HUES64 (cell line): ENCODE measurements at regions not wholly inside any gene's neighbourhood (a gene's known extent, or its start where the extent isn't known, plus 50 kb on each side); places are given as distances from the start of the nearest gene placed in this dataset.

Experiments used
- H3K27ac ChIP-seq: 2 replicates; pipeline ENCODE4 v1.7.0; 2013; ENCODE audit warnings: low read depth, low read length, inconsistent platforms
- H3K27me3 ChIP-seq: 2 replicates; pipeline ENCODE4 v1.6.1; 2013; ENCODE audit warnings: mild to moderate bottlenecking, low read length; ENCODE audit not compliant: insufficient read depth
- H3K36me3 ChIP-seq: 2 replicates; pipeline ENCODE4 v1.6.1; 2013; ENCODE audit warnings: mild to moderate bottlenecking, low read length; ENCODE audit not compliant: insufficient read depth
- H3K4me1 ChIP-seq: 2 replicates; pipeline ENCODE4 v1.6.1; 2013; ENCODE audit warnings: mild to moderate bottlenecking, low read length, moderate library complexity; ENCODE audit not compliant: insufficient read depth
- H3K4me3 ChIP-seq: 2 replicates; pipeline ENCODE4 v1.5.1; 2013; ENCODE audit warnings: mild to moderate bottlenecking, low read length, moderate library complexity
- H3K9ac ChIP-seq: 2 replicates; pipeline ENCODE4 v1.6.1; 2013; ENCODE audit warnings: mild to moderate bottlenecking, low read depth, low read length
- H3K9me3 ChIP-seq: 2 replicates; pipeline ENCODE4 v1.6.1; 2013; ENCODE audit warnings: low read depth, low read length; ENCODE audit not compliant: insufficient read depth
- WGBS: fragments of 150-250, 120-280 bp; methylation state at CpG from one replicate; pipeline ENCODE4 v1.1.7; 2013; ENCODE audit warnings: missing lambda C conversion rate; 5-methylcytosine and 5-hydroxymethylcytosine counted together

DNA sequence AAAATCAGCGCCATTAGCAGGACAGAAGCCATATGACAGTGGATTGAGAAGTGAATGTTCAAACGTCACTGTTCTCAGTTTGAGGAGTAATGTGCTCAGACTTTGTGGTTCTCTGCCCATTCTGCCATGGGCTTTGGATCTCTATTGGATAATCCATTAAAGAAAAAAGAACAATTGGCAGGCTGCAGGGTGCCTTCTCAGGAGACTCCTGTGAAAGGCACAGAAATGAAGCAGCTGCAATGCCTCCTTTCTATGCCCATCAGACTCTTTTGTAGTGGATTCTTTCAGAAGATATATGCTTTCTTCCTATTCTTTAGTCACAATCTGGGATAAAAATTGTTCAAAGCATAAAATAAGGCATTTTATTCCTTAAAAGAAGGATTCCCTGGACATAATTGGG lies 506.9 kb upstream of the KLHL29 start:
- Histone ChIP-seq H3K9ac (no peak overlapping the region), H3K27me3 (no peaks in the 10 kb centered on the region), H3K36me3 (no peaks in the 10 kb centered on the region), H3K9me3 (0 out of 2 replicates have a peak, but pooled peaks cover 9% of the 10 kb centered on the region), H3K4me1 (peaks cover 8% of the 10 kb centered on the region), H3K4me3 (no peak overlapping the region), H3K27ac (no peak overlapping the region)
- 80% methylated on average over 2 of the region's 2 CpGs for WGBS

DNA sequence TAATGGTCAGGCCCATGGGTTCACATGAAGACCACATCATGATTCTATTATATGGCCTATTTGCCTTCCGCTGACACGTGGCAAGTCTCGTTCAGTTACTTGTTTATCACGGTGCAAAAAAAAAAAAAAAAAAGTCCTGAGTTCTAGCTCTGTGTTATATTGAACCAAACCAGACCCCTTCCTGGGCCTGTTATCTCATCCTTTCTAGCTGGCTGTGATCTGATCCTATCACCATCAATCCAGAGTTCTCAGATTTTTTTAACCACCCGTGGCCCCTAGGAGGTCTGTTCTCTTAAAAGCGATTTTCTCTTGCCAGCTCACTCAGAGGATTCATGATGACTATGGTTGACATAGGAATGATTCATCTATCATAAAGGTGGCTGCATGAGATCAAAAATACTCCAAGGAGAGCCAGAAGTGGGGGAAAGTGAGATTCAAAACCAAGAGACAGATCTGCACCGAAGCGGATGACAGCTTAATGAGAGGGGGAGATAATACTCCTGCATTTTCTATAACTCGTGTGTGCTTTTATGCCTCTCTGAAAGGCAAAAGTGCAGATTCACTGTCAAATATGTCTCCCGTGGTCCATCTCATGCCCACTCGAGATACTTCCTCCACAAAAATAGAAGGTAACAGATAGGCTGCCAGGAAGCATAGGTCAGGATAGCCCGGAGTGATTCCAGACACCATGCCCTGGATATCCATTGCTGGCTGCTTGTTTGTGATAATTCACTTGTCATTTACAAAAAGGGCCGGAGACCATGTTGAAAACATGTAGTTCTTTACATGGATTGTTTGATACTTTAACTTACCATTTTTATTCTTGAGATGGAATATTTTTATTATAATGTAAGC lies 505.7 kb upstream of the KLHL29 start:
- Histone ChIP-seq H3K36me3 (no peaks in the 10 kb centered on the region), H3K27ac (no peak overlapping the region), H3K9ac (no peak overlapping the region), H3K27me3 (no peaks in the 10 kb centered on the region), H3K4me3 (no peak overlapping the region), H3K4me1 (peaks cover 9% of the 10 kb centered on the region), H3K9me3 (0 out of 2 replicates have a peak, but pooled peaks cover 9% of the 10 kb centered on the region)
- WGBS, result 84% methylated on average over 13 of the region's 13 CpGs

- Histone ChIP-seq H3K4me1 (peaks cover 14% of the 10 kb centered on the region), H3K4me3 (no peak overlapping the region), H3K9ac (no peak overlapping the region), H3K27ac (no peak overlapping the region), H3K36me3 (no peaks in the 10 kb centered on the region), H3K9me3 (0 out of 2 replicates have a peak, but pooled peaks cover 9% of the 10 kb centered on the region), H3K27me3 (no peaks in the 10 kb centered on the region)
- WGBS, result 93% methylated on average over 5 of the region's 5 CpGs
These were observed 504.8 kb upstream of the KLHL29 start for GRCh38 chr2:22880161-22880560.

- Histone ChIP-seq H3K27ac (no peak overlapping the region), H3K9ac (no peak overlapping the region), H3K9me3 (no peaks in the 10 kb centered on the region), H3K27me3 (no peaks in the 10 kb centered on the region), H3K4me3 (no peak overlapping the region), H3K36me3 (no peaks in the 10 kb centered on the region), H3K4me1 (peaks cover 20% of the 10 kb centered on the region)
- 92% methylated on average over 1 of the region's 2 CpGs for WGBS
These were observed 503.0 kb upstream of the KLHL29 start for GRCh38 chr2:22882011-22882410.

DNA sequence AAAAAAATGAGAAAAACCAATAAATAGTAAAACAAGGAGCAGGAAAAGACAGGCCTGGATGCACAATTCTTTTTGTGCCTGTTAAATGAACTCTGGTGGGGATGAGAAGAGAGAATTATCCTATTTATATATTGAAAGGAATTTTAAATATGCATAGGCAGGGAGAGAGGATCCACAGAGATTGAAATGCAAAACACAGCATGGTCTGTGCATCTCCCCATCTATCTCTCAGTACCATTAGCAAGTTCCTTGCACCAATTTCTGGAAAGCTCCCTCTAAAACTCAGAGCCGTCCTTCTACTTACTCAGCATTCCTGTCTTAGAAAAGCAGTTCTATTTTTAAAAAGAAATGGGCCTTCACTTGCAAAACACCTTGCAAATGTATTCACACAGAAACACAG lies 502.3 kb upstream of the KLHL29 start:
- no peaks in the 10 kb centered on the region for H3K9me3 ChIP-seq
- H3K27ac ChIP-seq, result no peak overlapping the region
- no peaks in the 10 kb centered on the region for H3K36me3 ChIP-seq
- WGBS, result 74% methylated on average over 1 of the region's 1 CpG
- no peak overlapping the region for H3K9ac ChIP-seq
- H3K4me1 ChIP-seq, result peaks cover 20% of the 10 kb centered on the region
- no peak overlapping the region for H3K4me3 ChIP-seq
- H3K27me3 ChIP-seq, result no peaks in the 10 kb centered on the region

DNA sequence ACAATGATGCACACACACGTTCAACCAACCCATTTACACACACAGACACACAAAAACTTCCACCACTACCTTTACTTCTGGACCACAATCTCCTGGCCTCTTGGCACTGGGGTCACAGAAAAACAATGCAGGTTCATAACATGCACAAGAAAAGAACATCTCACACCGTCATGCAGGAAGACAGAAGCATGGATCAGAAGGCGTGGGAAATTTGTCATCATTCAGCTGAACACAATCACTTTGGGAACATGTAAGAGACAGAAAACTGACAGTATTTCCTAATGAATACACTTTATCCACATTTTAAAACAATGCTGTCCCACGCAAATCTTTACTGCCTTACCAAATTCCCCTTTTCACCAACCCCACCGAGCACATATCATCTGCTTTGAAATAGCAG lies 501.9 kb upstream of the KLHL29 start:
- H3K4me1 ChIP-seq, result peaks cover 20% of the 10 kb centered on the region
- no peaks in the 10 kb centered on the region for H3K27me3 ChIP-seq
- 86% methylated on average over 5 of the region's 5 CpGs for WGBS
- no peak overlapping the region for H3K4me3 ChIP-seq
- no peaks in the 10 kb centered on the region for H3K36me3 ChIP-seq
- no peak overlapping the region for H3K9ac ChIP-seq
- H3K9me3 ChIP-seq, result no peaks in the 10 kb centered on the region
- no peak overlapping the region for H3K27ac ChIP-seq

DNA sequence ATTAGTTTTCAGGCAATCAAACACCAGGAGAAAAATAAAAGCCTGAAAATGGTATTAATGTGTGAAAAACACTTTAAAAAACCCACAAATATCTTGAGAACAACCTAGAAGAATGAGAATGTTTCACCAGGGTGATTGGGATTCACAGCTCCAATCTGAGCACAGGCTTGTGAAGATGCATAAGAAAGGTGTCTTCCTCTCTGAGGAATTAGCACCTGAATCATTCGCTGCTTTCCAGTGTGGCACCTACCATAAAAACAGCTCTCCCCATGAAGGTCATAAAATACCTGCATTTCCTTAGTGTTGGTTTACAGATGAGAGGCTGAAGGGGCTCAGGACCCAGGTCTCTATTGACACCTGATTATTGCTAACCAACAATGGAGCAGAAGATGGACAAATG lies 499.7 kb upstream of the KLHL29 start:
- Histone ChIP-seq H3K27me3 (no peaks in the 10 kb centered on the region), H3K27ac (peak overlapping the region; percentile 47; the same call in 1 of the 2 replicates), H3K4me1 (peaks cover 20% of the 10 kb centered on the region), H3K9ac (no peak overlapping the region), H3K36me3 (no peaks in the 10 kb centered on the region), H3K4me3 (no peak overlapping the region), H3K9me3 (no peaks in the 10 kb centered on the region)
- WGBS, result no CpG with 5 or more reads among the region's 1 CpG

DNA sequence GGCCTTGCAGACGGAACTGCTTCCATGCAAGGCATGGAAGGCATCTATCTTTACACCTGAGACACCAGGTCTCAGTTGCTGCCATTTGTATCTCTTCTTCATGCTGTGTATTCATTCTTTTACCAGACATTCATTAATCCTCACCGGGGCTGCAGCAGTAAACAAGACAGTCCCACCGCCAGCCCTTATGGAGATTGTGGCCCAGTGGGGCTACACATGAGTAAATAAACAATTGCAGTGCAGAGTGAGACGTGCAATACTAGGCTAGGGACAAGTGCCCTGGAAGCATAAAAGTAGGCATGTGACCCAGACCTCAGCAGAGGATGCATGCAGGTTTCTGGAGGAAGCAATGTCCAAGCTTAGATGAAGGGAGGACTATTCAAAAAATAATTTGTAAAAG lies 497.6 kb upstream of the KLHL29 start:
- no peak overlapping the region for H3K4me3 ChIP-seq
- H3K9ac ChIP-seq, result no peak overlapping the region
- H3K9me3 ChIP-seq, result no peaks in the 10 kb centered on the region
- WGBS, result 86% methylated on average over 4 of the region's 4 CpGs
- H3K27ac ChIP-seq, result no peak overlapping the region
- H3K27me3 ChIP-seq, result no peaks in the 10 kb centered on the region
- H3K36me3 ChIP-seq, result no peaks in the 10 kb centered on the region
- peaks cover 20% of the 10 kb centered on the region for H3K4me1 ChIP-seq

DNA sequence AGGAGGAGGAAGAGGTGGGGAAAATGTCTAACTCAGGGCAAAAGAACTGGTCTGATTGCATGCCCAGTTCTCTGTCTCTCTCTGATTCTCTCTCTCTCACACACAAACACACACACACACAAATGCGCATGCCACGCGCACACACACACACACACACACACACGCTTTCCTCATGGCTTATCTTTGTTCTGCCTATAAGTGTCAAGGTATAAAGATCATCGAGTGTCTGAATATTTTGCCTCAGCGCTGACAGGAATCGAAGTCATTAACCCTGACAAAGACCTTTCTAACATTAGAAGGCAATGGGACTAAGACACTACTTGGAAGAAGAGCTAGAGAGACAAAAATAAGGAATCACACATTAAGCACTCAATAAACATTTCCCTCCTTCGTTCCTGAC lies 497.1 kb upstream of the KLHL29 start:
- Histone ChIP-seq H3K27ac (no peak overlapping the region), H3K27me3 (no peaks in the 10 kb centered on the region)
- WGBS, result 84% methylated on average over 8 of the region's 8 CpGs

GRCh38 chr2:22890132-22890531 lies 494.8 kb upstream of the KLHL29 start:
- no peak overlapping the region for H3K4me3 ChIP-seq
- H3K27ac ChIP-seq, result no peak overlapping the region
- H3K9ac ChIP-seq, result no peak overlapping the region
- no peaks in the 10 kb centered on the region for H3K36me3 ChIP-seq
- no peaks in the 10 kb centered on the region for H3K27me3 ChIP-seq
- H3K9me3 ChIP-seq, result no peaks in the 10 kb centered on the region
- 91% methylated on average over 5 of the region's 5 CpGs for WGBS
- H3K4me1 ChIP-seq, result peaks cover 6% of the 10 kb centered on the region; the same call in 1 of the 2 replicates

More for the DNA sequence above, 497.1 kb upstream of the KLHL29 start:
- Histone ChIP-seq H3K4me1 (peaks cover 15% of the 10 kb centered on the region), H3K9ac (no peak overlapping the region), H3K9me3 (no peaks in the 10 kb centered on the region), H3K4me3 (no peak overlapping the region), H3K36me3 (no peaks in the 10 kb centered on the region)

DNA sequence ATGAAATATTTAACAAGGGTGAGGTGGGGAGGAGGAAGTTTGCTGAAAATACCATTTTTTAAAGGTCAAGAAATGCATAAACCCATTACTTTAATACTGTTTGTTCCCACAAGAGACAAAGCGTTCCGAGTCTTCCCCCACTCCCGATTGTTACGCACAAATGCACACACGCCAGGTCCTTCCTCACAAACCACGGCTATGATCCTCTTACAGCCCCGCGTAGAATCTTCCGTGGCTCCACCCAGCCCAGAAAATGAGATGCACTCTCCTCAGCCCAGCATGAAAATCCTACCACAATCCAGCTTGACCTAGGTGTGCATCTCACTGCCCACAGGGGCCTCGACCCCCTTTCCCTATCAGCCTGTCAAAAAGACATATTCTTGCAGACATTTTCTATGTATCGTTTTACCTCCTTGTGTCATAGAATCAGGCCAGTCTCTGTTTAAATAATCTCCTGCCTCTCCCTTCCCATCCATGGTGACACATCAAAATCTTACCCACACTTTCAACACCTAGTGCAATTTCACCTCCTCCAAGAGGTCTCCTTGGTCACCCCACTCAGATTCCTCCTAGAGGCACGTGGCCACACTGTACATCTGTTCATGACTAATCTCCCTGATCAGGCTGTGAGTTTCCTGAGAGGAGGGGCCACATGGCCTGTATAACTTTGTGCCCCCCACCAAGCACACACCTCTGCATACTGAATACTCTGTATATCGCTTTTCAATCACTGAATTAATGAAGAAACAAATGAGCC lies 491.0 kb upstream of the KLHL29 start:
- H3K27me3 ChIP-seq, result no peaks in the 10 kb centered on the region
- no peaks in the 10 kb centered on the region for H3K36me3 ChIP-seq
- H3K4me3 ChIP-seq, result no peak overlapping the region
- H3K27ac ChIP-seq, result no peak overlapping the region
- no peak overlapping the region for H3K9ac ChIP-seq
- 93% methylated on average over 13 of the region's 13 CpGs for WGBS
- H3K4me1 ChIP-seq, result no peaks in the 10 kb centered on the region
- H3K9me3 ChIP-seq, result no peaks in the 10 kb centered on the region
